Naive thymus-derived CD8-positive, alpha-beta T cell (primary cell): ENCODE measurements at regions not wholly inside any gene's neighbourhood (a gene's known extent, or its start where the extent isn't known, plus 50 kb on each side); places are given as distances from the start of the nearest gene placed in this dataset.

Experiments used
- ATAC-seq, 2 donors: fragments of 150-1000 bp; cut with Tn5 transposase in 1 of 2; sonication (Bioruptor Pico), chemical (Tn5 transposase) in 1 of 2; 1 replicate in 1 of 2; 2 replicates in 1 of 2; pipeline ENCODE4 v1.10.0; 2021; ENCODE audit warnings: mild to moderate bottlenecking in 2 of 2, moderate library complexity in 2 of 2
- POLR2A ChIA-PET: fragments of 350-600 bp; sonication (Branson Sonifier 250); formaldehyde crosslinking; loops from one replicate; lab custom pipeline; 2021; ENCODE audit warnings: antibody characterized with exemption; lab: Charles Lee
- DNase-seq, 10 donors: peaks; one replicate each; pipeline versions ENCODE4 v3.0.0 to v3.0.0-alpha.2; 2020 to 2022
- H3K27ac Mint-ChIP-seq, 10 donors: one replicate each; pipeline ENCODE4 v1.8.0; 2020 to 2022; ENCODE audit warnings: mild to moderate bottlenecking in 10 of 10, mixed read lengths in 10 of 10, moderate library complexity in 4 of 10, inconsistent platforms in 1 of 10
- H3K27me3 Mint-ChIP-seq, 5 donors: one replicate each; pipeline ENCODE4 v1.8.0; 2021 to 2022; ENCODE audit warnings: mixed read lengths in 5 of 5
- H3K36me3 Mint-ChIP-seq, 3 donors: one replicate each; pipeline ENCODE4 v1.8.0; 2020 to 2022; ENCODE audit warnings: mixed read lengths in 3 of 3, mild to moderate bottlenecking in 2 of 3, inconsistent platforms in 1 of 3
- H3K4me1 Mint-ChIP-seq, 4 donors: one replicate each; pipeline ENCODE4 v1.8.0; 2021 to 2022; ENCODE audit warnings: mixed read lengths in 4 of 4
- H3K4me3 Mint-ChIP-seq, 10 donors: one replicate each; pipeline ENCODE4 v1.8.0; 2020 to 2022; ENCODE audit warnings: mild to moderate bottlenecking in 10 of 10, mixed read lengths in 10 of 10, moderate library complexity in 6 of 10, inconsistent platforms in 1 of 10
- H3K9me3 Mint-ChIP-seq, 9 donors: one replicate each; pipeline ENCODE4 v1.8.0; 2020 to 2022; ENCODE audit warnings: mixed read lengths in 9 of 9, mild to moderate bottlenecking in 3 of 9, inconsistent platforms in 1 of 9, moderate library complexity in 1 of 9

DNA sequence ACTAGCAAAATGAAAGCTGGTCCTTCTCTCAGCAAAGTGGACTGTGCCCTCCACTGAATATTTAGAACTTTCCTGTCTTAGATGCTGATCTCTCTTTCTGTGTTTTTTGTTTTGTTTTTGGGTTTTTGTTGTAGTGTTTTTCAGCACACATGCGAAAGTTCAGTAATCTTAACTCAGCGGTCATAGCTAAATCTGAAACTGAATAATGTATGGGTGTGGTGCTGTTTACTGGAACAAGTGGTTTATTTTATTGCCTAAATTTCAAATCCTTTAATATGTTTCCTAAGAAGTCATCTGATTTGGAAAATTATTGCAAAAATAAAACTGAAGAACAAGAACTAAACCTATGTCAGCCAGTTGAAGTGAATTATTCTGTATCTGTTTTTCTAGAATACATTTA lies 116.0 kb upstream of the LRIG3 start:
- POLR2A ChIA-PET = no interaction called here
- peaks cover 0 to 3% (median 0%) of the 10 kb centered on the region in 5 donors for H3K27me3 Mint-ChIP-seq
- ATAC-seq (no peak), DNase-seq (no peak)
- no peaks in the 10 kb centered on the region for H3K36me3 Mint-ChIP-seq
- H3K27ac Mint-ChIP-seq = no peak overlapping the region
- no peak overlapping the region for H3K4me3 Mint-ChIP-seq
- no peaks in the 10 kb centered on the region for H3K4me1 Mint-ChIP-seq
- H3K9me3 Mint-ChIP-seq = peaks cover 0 to 6% (median 0%) of the 10 kb centered on the region in 9 donors

DNA sequence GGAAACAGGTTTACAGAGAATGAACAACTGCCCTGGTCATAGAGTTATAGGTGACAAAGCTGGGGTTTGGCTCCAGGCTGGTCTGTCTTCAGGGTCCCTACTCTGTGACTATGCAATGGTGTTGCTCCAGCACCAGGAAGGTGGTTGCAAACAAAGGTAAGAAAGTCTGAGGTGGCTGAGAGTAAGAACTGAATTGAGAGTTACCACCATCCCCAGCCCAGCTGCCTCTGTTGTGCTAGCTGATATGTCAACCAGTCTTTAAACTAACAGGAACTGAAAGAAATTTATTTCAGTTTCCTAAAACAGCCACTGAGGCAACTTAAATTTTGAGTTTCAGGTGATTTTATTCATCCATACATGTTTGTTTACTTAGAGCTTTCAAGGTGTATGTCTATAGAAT lies 111.0 kb upstream of the LRIG3 start:
- POLR2A ChIA-PET = no interaction called here

DNA sequence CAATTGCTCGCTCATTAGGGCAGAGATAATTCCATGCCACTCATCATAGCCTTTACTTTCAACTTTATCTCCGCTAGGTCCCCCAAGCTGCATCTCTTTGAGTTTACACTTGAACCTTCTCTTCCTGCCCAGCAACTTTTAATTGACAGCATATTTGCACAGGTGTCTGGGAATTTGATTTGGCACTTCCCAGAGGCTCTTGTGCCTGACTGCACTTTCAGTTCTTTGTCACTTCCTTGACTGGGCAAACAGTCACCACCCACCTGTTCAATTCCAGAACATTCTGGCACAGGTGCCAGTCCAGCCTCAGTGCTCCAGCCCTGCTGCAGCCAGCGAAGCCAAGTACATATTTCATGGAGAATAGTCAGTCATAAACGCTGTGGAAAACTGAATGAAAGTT lies 110.1 kb upstream of the LRIG3 start:
- H3K36me3 Mint-ChIP-seq = no peaks in the 10 kb centered on the region
- peaks cover 0 to 3% (median 0%) of the 10 kb centered on the region in 5 donors for H3K27me3 Mint-ChIP-seq
- no peak overlapping the region for H3K4me3 Mint-ChIP-seq
- no peak for ATAC-seq
- POLR2A ChIA-PET = no interaction called here
- no peak overlapping the region for H3K27ac Mint-ChIP-seq
- DNase-seq = no peak
- peaks cover 0 to 2% (median 0%) of the 10 kb centered on the region in 9 donors for H3K9me3 Mint-ChIP-seq
- H3K4me1 Mint-ChIP-seq = no peaks in the 10 kb centered on the region

More for the DNA sequence above, 111.0 kb upstream of the LRIG3 start:
- Mint-ChIP-seq H3K27ac (no peak overlapping the region), H3K4me1 (no peaks in the 10 kb centered on the region), H3K9me3 (peaks cover 0 to 6% (median 0%) of the 10 kb centered on the region in 9 donors), H3K36me3 (no peaks in the 10 kb centered on the region), H3K4me3 (no peak overlapping the region), H3K27me3 (peaks cover 0 to 3% (median 0%) of the 10 kb centered on the region in 5 donors)
- DNase-seq (no peak), ATAC-seq (no peak)

DNA sequence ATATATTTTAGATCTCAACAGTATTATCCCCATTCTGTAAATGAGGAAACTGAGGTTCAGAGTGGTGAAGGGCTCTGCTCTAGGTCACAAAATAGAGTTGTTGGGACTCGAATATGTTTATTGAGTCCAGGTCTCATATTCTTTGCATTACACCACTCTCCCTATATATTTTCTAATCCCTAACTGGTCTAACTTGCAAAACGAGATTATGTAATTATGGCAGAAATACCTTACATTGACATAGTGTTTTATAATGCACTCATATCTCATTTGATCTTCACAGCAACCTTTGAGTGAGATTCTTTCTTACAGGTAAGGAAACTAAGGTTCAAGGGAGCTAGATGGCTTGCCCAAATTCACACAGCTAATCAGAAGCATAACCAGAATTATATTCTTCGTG lies 106.9 kb upstream of the LRIG3 start:
- Mint-ChIP-seq H3K27ac (no peak overlapping the region), H3K36me3 (no peaks in the 10 kb centered on the region), H3K4me1 (no peaks in the 10 kb centered on the region), H3K27me3 (no peaks in the 10 kb centered on the region), H3K4me3 (no peak overlapping the region), H3K9me3 (peaks cover 0 to 13% (median 0%) of the 10 kb centered on the region in 9 donors)
- ATAC-seq (no peak), DNase-seq (no peak)
- POLR2A ChIA-PET = no interaction called here

DNA sequence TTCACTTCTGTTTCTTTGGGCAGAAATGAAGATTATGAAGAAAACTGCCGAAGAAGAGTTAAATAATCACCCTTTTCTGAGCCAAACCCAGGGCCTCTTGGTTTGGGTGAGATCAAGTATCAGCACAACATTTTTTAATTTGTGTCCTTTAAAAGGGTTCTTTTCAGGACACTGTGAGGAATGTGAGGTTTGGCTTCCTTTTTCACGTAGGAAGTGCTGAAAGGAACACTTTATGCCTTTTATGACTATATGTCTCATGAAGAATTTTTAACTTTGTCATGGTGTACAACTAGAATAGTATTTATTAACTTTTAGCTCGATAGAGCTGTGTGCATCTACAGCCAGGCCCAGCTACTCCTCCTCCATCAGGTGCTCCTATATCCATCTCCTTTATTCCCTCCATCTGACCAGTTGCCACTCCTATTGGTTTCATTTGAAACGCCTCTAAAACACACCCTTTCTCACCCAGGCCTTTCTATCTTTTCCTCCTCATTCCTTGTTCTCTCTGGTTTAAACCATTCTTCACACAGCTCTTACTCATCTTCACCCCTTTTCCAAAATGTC lies 103.6 kb upstream of the LRIG3 start:
- no peak overlapping the region for H3K27ac Mint-ChIP-seq
- H3K4me1 Mint-ChIP-seq = no peaks in the 10 kb centered on the region
- POLR2A ChIA-PET = no interaction called here
- ATAC-seq (no peak), DNase-seq (no peak)
- no peaks in the 10 kb centered on the region for H3K27me3 Mint-ChIP-seq
- peaks cover 0 to 13% (median 0%) of the 10 kb centered on the region in 9 donors for H3K9me3 Mint-ChIP-seq
- no peak overlapping the region for H3K4me3 Mint-ChIP-seq
- no peaks in the 10 kb centered on the region for H3K36me3 Mint-ChIP-seq

DNA sequence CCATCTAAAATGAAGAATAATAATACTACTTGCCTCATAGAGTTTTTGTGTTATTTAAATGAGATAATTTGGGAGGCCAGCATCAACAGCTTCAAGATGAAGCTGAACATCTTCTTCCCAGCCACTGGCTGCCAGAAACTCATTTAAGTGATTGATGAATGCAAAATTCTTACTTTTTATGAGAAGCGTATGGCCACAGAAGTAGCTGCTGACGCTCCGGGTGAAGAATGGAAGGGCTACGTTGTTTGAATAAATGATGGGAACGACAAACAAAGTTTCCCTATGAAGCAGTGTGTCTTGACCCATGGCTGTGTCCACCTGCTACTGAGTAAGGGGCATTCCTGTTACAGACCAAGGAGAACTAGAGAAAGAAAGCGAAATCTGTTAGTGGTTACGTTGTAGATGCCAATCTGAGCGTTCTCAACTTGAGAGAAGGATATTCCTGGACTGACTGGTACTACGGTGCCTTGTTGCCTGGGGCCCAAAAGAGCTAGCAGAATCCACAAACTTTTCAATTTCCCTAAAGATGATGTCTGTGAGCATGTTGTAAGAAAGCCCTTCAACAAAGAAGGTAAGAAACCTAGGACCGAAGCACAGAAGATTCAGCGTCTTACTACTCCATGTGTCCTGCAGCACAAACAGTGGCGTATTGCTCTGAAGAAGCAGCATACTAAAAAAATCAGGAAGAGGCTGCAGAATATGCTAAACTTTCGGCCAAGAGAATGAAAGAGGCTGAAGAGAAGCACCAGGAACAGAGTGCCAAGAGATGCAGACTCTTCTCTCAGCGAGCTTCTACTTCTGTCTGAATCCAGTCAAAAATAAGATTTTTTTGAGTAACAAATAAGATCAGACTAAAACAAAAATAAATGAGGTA lies 100.0 kb upstream of the LRIG3 start:
- H3K9me3 Mint-ChIP-seq = peaks cover 0 to 13% (median 6%) of the 10 kb centered on the region in 9 donors
- H3K4me1 Mint-ChIP-seq = no peaks in the 10 kb centered on the region
- H3K27ac Mint-ChIP-seq = no peak overlapping the region
- POLR2A ChIA-PET = no interaction called here
- ATAC-seq = no peak
- no peak for DNase-seq
- no peak overlapping the region for H3K4me3 Mint-ChIP-seq
- no peaks in the 10 kb centered on the region for H3K36me3 Mint-ChIP-seq
- H3K27me3 Mint-ChIP-seq = no peaks in the 10 kb centered on the region

DNA sequence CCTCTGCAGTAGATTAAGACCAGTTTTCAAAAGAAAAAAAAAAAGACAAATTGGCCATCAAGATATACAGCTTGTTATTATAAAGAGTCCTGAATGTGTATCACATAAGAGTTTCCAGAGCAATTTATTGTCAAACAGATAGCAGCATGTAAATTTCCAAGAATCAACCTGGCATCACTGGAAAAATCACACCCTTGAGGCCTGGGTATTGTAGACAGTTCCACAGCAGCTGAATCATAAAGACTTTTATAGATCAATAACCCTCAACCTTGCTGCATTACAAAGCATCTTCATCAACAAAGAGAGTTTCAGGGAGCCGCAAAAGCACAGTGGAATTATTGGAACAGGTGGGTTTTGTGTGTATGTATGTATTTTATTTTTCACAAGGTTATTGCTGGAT lies 94.6 kb upstream of the LRIG3 start:
- POLR2A ChIA-PET = no interaction called here
- Mint-ChIP-seq H3K4me1 (no peaks in the 10 kb centered on the region), H3K9me3 (peaks cover 0 to 8% (median 0%) of the 10 kb centered on the region in 9 donors), H3K4me3 (no peak overlapping the region), H3K36me3 (no peaks in the 10 kb centered on the region), H3K27me3 (no peaks in the 10 kb centered on the region), H3K27ac (no peak overlapping the region)
- DNase-seq (no peak), ATAC-seq (no peak)

DNA sequence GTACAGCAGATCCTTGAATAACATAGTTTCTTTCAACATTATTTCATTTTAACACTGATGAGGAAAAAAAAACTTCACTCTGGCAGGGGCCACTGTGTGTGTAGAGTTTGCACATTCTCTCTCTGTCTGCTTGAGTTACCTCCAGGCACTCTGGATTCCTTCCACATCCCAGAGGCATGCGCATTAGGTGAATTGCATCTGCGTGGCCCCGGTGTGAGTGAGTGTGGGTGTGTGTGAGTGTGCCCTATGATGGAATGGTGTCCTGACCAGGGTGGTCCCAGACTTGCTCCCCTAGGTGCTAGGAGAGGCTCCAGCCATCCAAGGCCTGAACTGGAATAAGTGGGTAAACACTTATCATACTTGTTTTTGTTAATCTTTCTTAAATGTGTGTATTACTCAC lies 90.6 kb upstream of the LRIG3 start:
- H3K36me3 Mint-ChIP-seq = no peaks in the 10 kb centered on the region
- no peaks in the 10 kb centered on the region for H3K27me3 Mint-ChIP-seq
- ATAC-seq (no peak), DNase-seq (no peak)
- POLR2A ChIA-PET = no interaction called here
- H3K4me3 Mint-ChIP-seq = no peak overlapping the region
- H3K27ac Mint-ChIP-seq = no peak overlapping the region
- H3K4me1 Mint-ChIP-seq = no peaks in the 10 kb centered on the region
- H3K9me3 Mint-ChIP-seq = peaks cover 0 to 1% (median 0%) of the 10 kb centered on the region in 9 donors

DNA sequence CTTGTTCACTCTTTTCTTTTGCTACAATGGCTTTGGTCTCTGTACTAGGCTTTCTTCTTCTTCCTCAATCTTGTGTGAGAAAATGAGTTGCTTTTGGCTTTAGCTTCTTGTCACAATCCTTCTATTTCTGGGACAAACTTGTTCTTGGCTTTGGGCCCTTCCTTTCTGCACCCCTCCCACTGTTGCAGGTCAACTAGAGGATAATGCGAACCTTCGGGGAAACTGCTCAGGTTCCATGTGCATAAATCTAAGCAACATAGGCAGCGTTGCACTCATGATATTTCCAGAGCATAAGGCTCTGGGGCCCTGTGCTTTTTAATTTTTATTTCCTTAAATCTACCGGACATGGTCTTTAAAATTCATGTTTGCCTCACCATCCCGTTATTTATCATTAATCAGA lies 89.8 kb upstream of the LRIG3 start:
- ATAC-seq (no peak), DNase-seq (no peak)
- Mint-ChIP-seq H3K27ac (no peak overlapping the region), H3K36me3 (no peaks in the 10 kb centered on the region), H3K4me3 (no peak overlapping the region), H3K9me3 (peaks cover 0 to 1% (median 0%) of the 10 kb centered on the region in 9 donors), H3K4me1 (no peaks in the 10 kb centered on the region), H3K27me3 (no peaks in the 10 kb centered on the region)
- POLR2A ChIA-PET = no interaction called here

DNA sequence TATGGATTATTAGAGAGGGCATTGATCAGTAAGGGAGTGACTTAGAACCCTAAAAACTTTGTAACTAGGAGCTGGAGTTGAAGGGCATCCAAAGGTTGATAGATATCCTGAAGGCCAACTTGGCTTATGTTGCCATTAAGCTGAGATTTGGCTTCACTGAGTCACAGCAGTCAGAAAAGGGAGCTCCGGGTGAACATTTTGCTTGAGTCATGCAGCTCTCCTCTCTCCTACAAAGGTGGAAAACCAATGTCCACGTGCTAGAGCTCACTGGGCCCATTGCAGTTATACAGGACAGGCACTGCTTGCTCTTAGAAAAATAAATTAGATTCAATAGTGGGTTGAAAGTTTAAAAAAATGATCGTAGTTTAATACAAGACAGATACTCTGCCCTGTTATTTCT lies 87.3 kb upstream of the LRIG3 start:
- no peaks in the 10 kb centered on the region for H3K4me1 Mint-ChIP-seq
- ATAC-seq (no peak), DNase-seq (no peak)
- POLR2A ChIA-PET = no interaction called here
- no peak overlapping the region for H3K4me3 Mint-ChIP-seq
- H3K27ac Mint-ChIP-seq = no peak overlapping the region
- H3K27me3 Mint-ChIP-seq = no peaks in the 10 kb centered on the region
- H3K36me3 Mint-ChIP-seq = no peaks in the 10 kb centered on the region
- peaks cover 0 to 1% (median 0%) of the 10 kb centered on the region in 9 donors for H3K9me3 Mint-ChIP-seq

DNA sequence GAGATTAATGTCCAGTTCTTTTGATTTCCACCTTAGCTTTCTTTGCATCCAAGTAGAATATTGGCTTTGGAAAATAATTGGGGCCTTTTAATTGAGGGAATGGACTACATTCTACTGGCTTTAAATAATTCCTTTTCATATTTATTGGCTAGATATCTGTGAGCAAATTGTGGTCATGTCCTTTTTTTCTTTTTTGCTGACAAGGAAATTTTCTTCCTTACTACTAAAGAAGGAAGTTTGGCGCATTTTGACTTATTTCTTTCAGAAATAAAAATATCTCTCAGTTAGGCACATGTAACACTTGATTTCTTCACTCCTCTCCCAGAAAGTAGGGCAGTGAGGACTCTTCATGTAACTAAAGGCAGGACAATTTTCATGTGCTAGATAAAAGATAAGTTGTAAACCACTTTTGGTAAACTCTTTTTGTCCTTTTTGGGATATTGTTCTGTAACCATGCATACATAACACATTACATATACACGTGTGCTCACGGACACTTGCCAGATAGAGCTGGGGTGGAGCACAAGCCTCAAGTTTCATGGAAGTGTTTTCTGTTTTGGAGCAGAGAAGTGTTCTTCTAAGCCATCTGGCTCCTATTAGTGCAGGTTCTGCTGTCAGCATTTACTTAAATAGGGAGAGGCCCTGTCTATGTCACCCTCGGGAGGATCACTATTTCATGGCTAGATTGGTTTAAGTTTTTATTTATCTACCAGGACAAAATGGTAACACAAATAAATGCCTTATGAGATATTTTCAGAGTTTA lies 85.1 kb upstream of the LRIG3 start:
- Mint-ChIP-seq H3K9me3 (peaks cover 0 to 4% (median 0%) of the 10 kb centered on the region in 9 donors), H3K27me3 (no peaks in the 10 kb centered on the region), H3K36me3 (no peaks in the 10 kb centered on the region), H3K27ac (no peak overlapping the region), H3K4me3 (no peak overlapping the region), H3K4me1 (no peaks in the 10 kb centered on the region)
- ATAC-seq (no peak), DNase-seq (no peak)
- POLR2A ChIA-PET = no interaction called here

DNA sequence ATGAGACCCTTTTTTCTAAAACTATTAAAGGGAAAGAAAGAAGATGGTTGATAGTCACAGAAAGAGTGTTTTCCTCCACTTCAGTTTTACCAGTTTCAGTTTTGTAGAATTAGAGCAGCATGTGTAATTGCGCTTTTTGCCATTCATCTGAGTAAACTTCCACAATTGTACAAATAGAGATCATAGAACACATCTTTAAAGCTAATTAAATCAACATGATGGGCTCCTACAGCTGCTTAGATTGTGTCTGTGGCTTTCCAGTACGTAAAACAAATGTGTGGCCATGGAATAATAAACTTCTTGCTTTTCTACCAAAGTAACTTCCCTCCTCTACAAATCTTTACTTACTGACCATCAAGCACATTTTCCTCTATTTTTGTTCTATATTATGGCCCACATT lies 84.2 kb upstream of the LRIG3 start:
- H3K4me1 Mint-ChIP-seq = no peaks in the 10 kb centered on the region

More for the DNA sequence above, 84.2 kb upstream of the LRIG3 start:
- ATAC-seq = no peak
- Mint-ChIP-seq H3K9me3 (peaks cover 0 to 4% (median 0%) of the 10 kb centered on the region in 9 donors), H3K27ac (no peak overlapping the region), H3K27me3 (no peaks in the 10 kb centered on the region), H3K36me3 (no peaks in the 10 kb centered on the region), H3K4me3 (no peak overlapping the region)
- POLR2A ChIA-PET = no interaction called here
- DNase-seq = no peak
